Cardiac fibroblast (primary cell): ENCODE measurements at regions not wholly inside any gene's neighbourhood (a gene's known extent, or its start where the extent isn't known, plus 50 kb on each side); places are given as distances from the start of the nearest gene placed in this dataset.

ENCODE experiments used
- DNase-seq, 2 donors: peaks; one replicate each; pipeline versions ENCODE4 v3.0.0 to v3.0.0-alpha.2; 2010; ENCODE audit warnings: low read depth in 2 of 2
- H3K4me3 ChIP-seq, 2 donors: replicated peaks in 1 of 2; 1 replicate in 1 of 2; 2 replicates in 1 of 2; pipeline ENCODE4 v1.5.1; 2011; ENCODE audit warnings: low read depth in 2 of 2, low read length in 2 of 2, mild to moderate bottlenecking in 2 of 2, moderate library complexity in 1 of 2
- CTCF ChIP-seq: IDR thresholded peaks from one replicate; pipeline ENCODE4 v1.5.1; 2011; ENCODE audit warnings: low read depth, mild to moderate bottlenecking, low read length, inconsistent platforms

GRCh38 chr11:38019072-38019775, 1421.2 kb upstream of the RAG2 start:
- no peak for TF ChIP-seq CTCF
- DNase-seq: peak; percentile 41 to 57

GRCh38 chr11:38014405-38014804, 1416.4 kb upstream of the RAG2 start:
- no peak for TF ChIP-seq CTCF

More at GRCh38 chr11:38019072-38019775, 1421.2 kb upstream of the RAG2 start:
- H3K4me3 ChIP-seq: no peak overlapping the region

GRCh38 chr11:38013157-38013556, 1415.1 kb upstream of the RAG2 start:
- no peak for TF ChIP-seq CTCF
- H3K4me3 ChIP-seq: no peak overlapping the region
- DNase-seq: no peak

More at GRCh38 chr11:38014405-38014804, 1416.4 kb upstream of the RAG2 start:
- H3K4me3 ChIP-seq: no peak overlapping the region
- DNase-seq: peak; percentile 84 to 92

- no peak overlapping the region for H3K4me3 ChIP-seq
- DNase-seq: no peak
- no peak for TF ChIP-seq CTCF
Measured at GRCh38 chr11:38011496-38011895, 1413.5 kb upstream of the RAG2 start.

GRCh38 chr11:38009932-38010331, 1411.9 kb upstream of the RAG2 start:
- no peak for TF ChIP-seq CTCF
- DNase-seq: no peak

GRCh38 chr11:38006466-38006865, 1408.4 kb upstream of the RAG2 start:
- TF ChIP-seq CTCF: no peak
- DNase-seq: peak in 1 of 2 donors; percentile 66

More at GRCh38 chr11:38009932-38010331, 1411.9 kb upstream of the RAG2 start:
- H3K4me3 ChIP-seq: no peak overlapping the region

More at GRCh38 chr11:38006466-38006865, 1408.4 kb upstream of the RAG2 start:
- H3K4me3 ChIP-seq: no peak overlapping the region
